WERI-Rb-1 (cell line): ENCODE measurements at regions not wholly inside any gene's neighbourhood (a gene's known extent, or its start where the extent isn't known, plus 50 kb on each side); places are given as distances from the start of the nearest gene placed in this dataset.

Experiments used
- DNase-seq: peaks from one replicate; pipeline ENCODE4 v3.0.0-alpha.2; 2020
- H3K27ac ChIP-seq: fragments of 250-450 bp; sonication (Bioruptor Pico); 2 replicates; pipeline ENCODE4 v1.5.1; 2020; ENCODE audit warnings: mild to moderate bottlenecking, moderate library complexity
- H3K27me3 ChIP-seq: fragments of 250-450 bp; sonication (Bioruptor Pico); 2 replicates; pipeline ENCODE4 v1.5.1; 2021; ENCODE audit warnings: mild to moderate bottlenecking, low read depth, moderate library complexity; ENCODE audit not compliant: insufficient read depth, severe bottlenecking
- H3K36me3 ChIP-seq: fragments of 250-450 bp; sonication (Bioruptor Pico); 2 replicates; pipeline ENCODE4 v1.5.1; 2020; ENCODE audit warnings: mild to moderate bottlenecking, moderate library complexity
- H3K4me3 ChIP-seq: 2 replicates; pipeline ENCODE4 v1.5.1; 2011; ENCODE audit warnings: low read depth, mild to moderate bottlenecking, control low read depth, low read length
- H3K9me3 ChIP-seq: fragments of 250-450 bp; sonication (Bioruptor Pico); 2 replicates; pipeline ENCODE4 v1.5.1; 2021; ENCODE audit warnings: mild to moderate bottlenecking, moderate library complexity; ENCODE audit not compliant: severe bottlenecking
- TF ChIP-seq, protein P1 (sequence below): IDR thresholded peaks from 2 replicates; pipeline ENCODE4 v1.5.1; 2011; ENCODE audit warnings: low read depth, mild to moderate bottlenecking, control low read depth, inconsistent platforms, low read length

DNA sequence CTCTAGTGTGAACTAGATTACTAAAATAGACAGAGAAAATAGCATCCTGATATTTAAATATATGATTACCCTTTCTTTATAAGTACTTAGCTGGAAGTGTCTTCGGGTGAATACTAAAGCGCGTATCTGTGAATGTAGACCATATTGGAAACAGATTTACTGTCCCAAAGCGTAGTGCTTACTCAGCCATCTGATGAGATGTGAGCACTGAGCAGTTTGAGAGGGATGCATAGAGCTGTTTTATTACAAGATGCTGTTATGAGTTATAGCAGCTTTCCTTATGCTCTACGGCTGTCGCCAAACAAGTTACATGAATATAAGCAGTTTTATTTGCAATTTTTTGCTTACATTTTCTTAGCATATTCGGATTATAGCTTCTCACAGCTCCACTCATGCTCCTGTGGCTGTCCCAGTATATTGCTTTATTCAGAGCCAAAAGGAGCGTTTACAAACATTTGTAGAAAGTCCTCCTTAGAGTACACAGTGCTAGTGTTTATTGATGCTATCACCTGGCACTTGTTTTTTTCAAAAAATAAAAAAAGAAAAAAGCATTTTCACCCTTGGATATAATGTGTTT, 981.4 kb upstream of the WWC1 start:
- no peaks in the 10 kb centered on the region for H3K27me3 ChIP-seq
- no peaks in the 10 kb centered on the region for H3K36me3 ChIP-seq
- no peaks in the 10 kb centered on the region for H3K9me3 ChIP-seq
- DNase-seq, result no peak
- no peak overlapping the region for H3K4me3 ChIP-seq
- TF ChIP-seq, protein P1, sequence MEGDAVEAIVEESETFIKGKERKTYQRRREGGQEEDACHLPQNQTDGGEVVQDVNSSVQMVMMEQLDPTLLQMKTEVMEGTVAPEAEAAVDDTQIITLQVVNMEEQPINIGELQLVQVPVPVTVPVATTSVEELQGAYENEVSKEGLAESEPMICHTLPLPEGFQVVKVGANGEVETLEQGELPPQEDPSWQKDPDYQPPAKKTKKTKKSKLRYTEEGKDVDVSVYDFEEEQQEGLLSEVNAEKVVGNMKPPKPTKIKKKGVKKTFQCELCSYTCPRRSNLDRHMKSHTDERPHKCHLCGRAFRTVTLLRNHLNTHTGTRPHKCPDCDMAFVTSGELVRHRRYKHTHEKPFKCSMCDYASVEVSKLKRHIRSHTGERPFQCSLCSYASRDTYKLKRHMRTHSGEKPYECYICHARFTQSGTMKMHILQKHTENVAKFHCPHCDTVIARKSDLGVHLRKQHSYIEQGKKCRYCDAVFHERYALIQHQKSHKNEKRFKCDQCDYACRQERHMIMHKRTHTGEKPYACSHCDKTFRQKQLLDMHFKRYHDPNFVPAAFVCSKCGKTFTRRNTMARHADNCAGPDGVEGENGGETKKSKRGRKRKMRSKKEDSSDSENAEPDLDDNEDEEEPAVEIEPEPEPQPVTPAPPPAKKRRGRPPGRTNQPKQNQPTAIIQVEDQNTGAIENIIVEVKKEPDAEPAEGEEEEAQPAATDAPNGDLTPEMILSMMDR, result no peak
- no peak overlapping the region for H3K27ac ChIP-seq

DNA sequence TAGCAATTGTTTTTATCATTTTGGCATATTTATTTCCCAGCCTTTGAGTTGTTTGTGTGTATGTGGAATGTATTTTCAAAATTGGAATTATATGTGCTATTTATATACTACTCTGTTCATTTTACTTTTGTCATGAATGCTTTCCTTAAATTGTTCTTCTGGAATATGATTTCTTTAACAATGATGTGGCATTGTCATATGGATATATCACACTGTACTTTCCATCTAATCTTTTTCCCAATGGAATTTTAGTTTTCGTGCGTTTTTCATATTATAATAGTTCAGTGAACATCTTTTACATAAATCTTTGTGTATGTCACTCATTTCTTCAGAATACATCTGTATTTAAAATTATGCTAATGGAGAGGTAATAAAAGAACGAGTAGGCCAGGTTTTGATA, 980.1 kb upstream of the WWC1 start:
- H3K27me3 ChIP-seq, result no peaks in the 10 kb centered on the region
- no peaks in the 10 kb centered on the region for H3K36me3 ChIP-seq
- TF ChIP-seq, protein P1, result no peak
- H3K27ac ChIP-seq, result no peak overlapping the region
- no peak overlapping the region for H3K4me3 ChIP-seq
- H3K9me3 ChIP-seq, result no peaks in the 10 kb centered on the region
- DNase-seq, result no peak

DNA sequence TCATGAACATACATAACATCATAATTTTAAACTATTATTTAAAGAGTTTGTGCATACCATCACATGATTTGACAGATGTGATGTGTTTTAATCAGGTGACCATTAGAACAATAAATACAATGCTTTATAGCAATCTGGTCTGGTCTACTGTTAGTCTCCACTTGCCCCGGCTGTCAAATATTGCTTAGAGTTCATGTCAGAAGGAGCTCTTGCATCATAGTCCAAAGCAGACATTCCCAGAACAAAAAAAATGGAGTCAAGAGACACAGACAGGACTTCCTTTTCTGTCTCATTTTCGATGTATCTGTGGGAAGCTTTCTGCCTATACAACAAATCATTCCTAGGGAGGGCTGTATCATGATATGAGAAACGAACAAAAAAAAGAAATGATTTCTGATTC, 979.2 kb upstream of the WWC1 start:
- TF ChIP-seq, protein P1, result no peak
- Histone ChIP-seq H3K9me3 (no peaks in the 10 kb centered on the region), H3K27ac (no peak overlapping the region), H3K27me3 (no peaks in the 10 kb centered on the region), H3K36me3 (no peaks in the 10 kb centered on the region), H3K4me3 (no peak overlapping the region)
- DNase-seq, result no peak

DNA sequence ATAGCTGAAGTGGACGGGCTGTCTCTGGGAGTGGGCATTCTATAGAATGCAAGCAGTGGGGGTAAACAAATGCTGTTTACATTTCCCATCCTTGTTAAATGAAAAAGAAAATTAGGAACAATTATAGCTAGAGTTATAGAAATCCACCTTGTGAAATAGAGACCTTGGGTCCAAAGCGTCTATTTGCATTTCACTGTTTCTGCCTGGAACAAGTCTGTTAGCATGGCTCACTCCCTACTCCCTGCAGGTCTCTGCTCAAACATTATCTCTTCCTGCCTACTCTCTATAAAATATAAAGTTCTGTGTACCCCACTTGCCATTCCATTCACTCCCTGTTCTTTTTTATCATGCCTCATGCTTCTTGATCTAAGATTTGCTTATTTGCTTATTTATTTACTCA, 975.7 kb upstream of the WWC1 start:
- Histone ChIP-seq H3K9me3 (no peaks in the 10 kb centered on the region), H3K36me3 (no peaks in the 10 kb centered on the region), H3K27ac (no peak overlapping the region), H3K27me3 (no peaks in the 10 kb centered on the region), H3K4me3 (no peak overlapping the region)
- TF ChIP-seq, protein P1, result no peak
- DNase-seq, result no peak

DNA sequence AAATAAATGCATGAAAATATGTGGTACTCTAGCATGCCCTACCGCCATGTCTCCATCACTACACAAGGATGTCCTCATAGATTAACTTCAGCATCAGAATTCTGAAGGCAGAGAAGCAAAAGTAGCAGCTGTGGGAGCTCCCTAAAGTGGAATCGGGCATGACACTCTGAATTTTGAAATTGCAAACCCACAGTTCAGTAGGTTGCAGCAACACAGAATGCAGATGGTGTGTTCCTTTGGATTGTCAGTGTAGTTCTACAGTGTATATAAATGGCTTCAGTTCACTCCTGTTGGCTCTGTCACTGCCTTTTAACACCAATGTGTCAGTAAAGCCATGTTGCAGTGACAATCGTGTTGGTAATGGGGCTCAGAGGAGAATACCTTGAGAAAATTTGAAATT, 973.6 kb upstream of the WWC1 start:
- Histone ChIP-seq H3K27ac (no peak overlapping the region), H3K27me3 (no peaks in the 10 kb centered on the region), H3K9me3 (no peaks in the 10 kb centered on the region), H3K36me3 (no peaks in the 10 kb centered on the region), H3K4me3 (no peak overlapping the region)
- DNase-seq, result no peak
- TF ChIP-seq, protein P1, result no peak

DNA sequence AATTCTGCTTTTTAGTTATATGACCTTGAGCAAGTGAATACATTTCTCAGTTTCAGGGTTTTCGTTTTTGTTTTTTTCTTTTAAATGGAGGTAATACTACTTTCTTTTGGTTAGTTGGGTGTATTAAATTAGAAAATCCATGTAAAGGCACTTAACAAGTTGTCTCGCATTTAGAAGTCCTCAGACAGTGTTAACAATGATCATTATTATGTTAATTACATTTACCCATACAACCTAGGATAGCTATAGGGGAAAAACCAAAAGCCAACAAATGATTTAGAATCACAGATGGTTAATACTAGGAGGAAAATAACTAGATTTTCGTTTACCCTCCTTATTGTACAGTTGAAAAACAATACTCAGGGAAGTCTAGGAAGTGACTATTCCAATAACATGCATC, 972.2 kb upstream of the WWC1 start:
- H3K27ac ChIP-seq, result no peak overlapping the region
- no peak for DNase-seq

More for the DNA sequence above, 972.2 kb upstream of the WWC1 start:
- no peaks in the 10 kb centered on the region for H3K27me3 ChIP-seq
- H3K4me3 ChIP-seq, result no peak overlapping the region
- TF ChIP-seq, protein P1, result no peak
- H3K9me3 ChIP-seq, result no peaks in the 10 kb centered on the region
- H3K36me3 ChIP-seq, result no peaks in the 10 kb centered on the region
